ENCODE measurements at regions not wholly inside any gene's neighbourhood (a gene's known extent, or its start where the extent isn't known, plus 50 kb on each side); places are given as distances from the start of the nearest gene placed in this dataset.

GRCh38 chr5:71903808-71904207 lies 184.7 kb downstream of the CARTPT start:
- WGBS (ENCODE audit: low lambda C conversion rate) = 3% methylated on average over 2 of the region's 2 CpGs
- no TSS peak for BruUV-seq (replicated peaks)

GRCh38 chr5:71904852-71905251 lies 185.8 kb downstream of the CARTPT start:
- POLR2A ChIA-PET = no interaction called here
- H3K36me3 ChIP-seq (replicated peaks in 1 of 2; ENCODE audit: control insufficient read depth in 1 of 2, insufficient read depth in 2 of 2, low read length in 2 of 2) = no peaks in the 10 kb centered on the region
- DNase-seq (ENCODE audit: low spot score) = no peak
- H4K20me1 ChIP-seq (ENCODE audit: insufficient read depth, low read length) = no peaks in the 10 kb centered on the region
- H3K4me2 ChIP-seq (ENCODE audit: low read depth, low read length) = no peak overlapping the region
- H3K27me3 ChIP-seq (ENCODE audit: control insufficient read depth in 1 of 2, insufficient read depth in 2 of 2, low read length in 2 of 2) = no peaks in the 10 kb centered on the region
- no peak for FAIRE-seq
- no peak overlapping the region for H2AFZ ChIP-seq (ENCODE audit: low read length)
- in situ Hi-C loops (cut with HindIII; ENCODE audit: extremely low pct_ligation_motif_present, low pct_unique_long_range_greater_than_20kb) (no loop called here), intact Hi-C loops (cut with micrococcal nuclease; ENCODE audit: unreplicated experiment) (no loop called here)
- no TSS peak for BruUV-seq (replicated peaks)
- no peak overlapping the region for H3K9ac ChIP-seq (ENCODE audit: insufficient read depth, low read depth, low read length)
- H3K27ac ChIP-seq (ENCODE audit: extremely low read length, insufficient read depth, low read length) = no peak overlapping the region
- no peaks in the 10 kb centered on the region for H3K79me2 ChIP-seq (ENCODE audit: insufficient read depth, low read length)
- H3K9me3 ChIP-seq (ENCODE audit: low read length) = no peaks in the 10 kb centered on the region
- peaks cover 7% of the 10 kb centered on the region for H3K4me1 ChIP-seq (ENCODE audit: insufficient read depth, low read length)
- ATAC-seq = no peak
- 0% methylated on average over 2 of the region's 2 CpGs for WGBS (ENCODE audit: low lambda C conversion rate)
- CTCF ChIA-PET (ENCODE audit: low intra/inter-chr PET ratio, low total read pairs) = no interaction called here
- no peak overlapping the region for H3K4me3 ChIP-seq (replicated peaks in 1 of 3; ENCODE audit: insufficient read depth in 1 of 3, low read depth in 2 of 3, low read length in 3 of 3)
- TF ChIP-seq ZNF414 (CRISPR knock-in tag; IDR thresholded peaks at IDR 0.05) (no peak), PLSCR1 (CRISPR knock-in tag; IDR thresholded peaks at IDR 0.05; ENCODE audit: borderline replicate concordance) (no peak), ZIK1 (CRISPR knock-in tag; IDR thresholded peaks at IDR 0.05; ENCODE audit: borderline replicate concordance, low read depth) (no peak), ZNF232 (CRISPR knock-in tag; IDR thresholded peaks at IDR 0.05; ENCODE audit: borderline replicate concordance) (no peak), TIGD3 (CRISPR knock-in tag; IDR thresholded peaks at IDR 0.05; ENCODE audit: borderline replicate concordance) (no peak)

More at GRCh38 chr5:71903808-71904207, 184.7 kb downstream of the CARTPT start:
- intact Hi-C loops (cut with micrococcal nuclease; ENCODE audit: unreplicated experiment) = no loop called here
- Histone ChIP-seq H3K4me2 (ENCODE audit: low read depth, low read length) (no peak overlapping the region), H3K9me3 (ENCODE audit: low read length) (no peaks in the 10 kb centered on the region), H3K36me3 (replicated peaks in 1 of 2; ENCODE audit: control insufficient read depth in 1 of 2, insufficient read depth in 2 of 2, low read length in 2 of 2) (no peaks in the 10 kb centered on the region), H3K4me1 (ENCODE audit: insufficient read depth, low read length) (peaks cover 7% of the 10 kb centered on the region), H3K27me3 (ENCODE audit: control insufficient read depth in 1 of 2, insufficient read depth in 2 of 2, low read length in 2 of 2) (no peaks in the 10 kb centered on the region), H3K79me2 (ENCODE audit: insufficient read depth, low read length) (no peaks in the 10 kb centered on the region), H3K9ac (ENCODE audit: insufficient read depth, low read depth, low read length) (no peak overlapping the region), H3K4me3 (replicated peaks in 1 of 3; ENCODE audit: insufficient read depth in 1 of 3, low read depth in 2 of 3, low read length in 3 of 3) (no peak overlapping the region), H3K27ac (ENCODE audit: extremely low read length, insufficient read depth, low read length) (no peak overlapping the region), H4K20me1 (ENCODE audit: insufficient read depth, low read length) (no peaks in the 10 kb centered on the region), H2AFZ (ENCODE audit: low read length) (no peak overlapping the region)
- ATAC-seq (no peak), FAIRE-seq (no peak), DNase-seq (ENCODE audit: low spot score) (no peak)
- ChIA-PET POLR2A (no interaction called here), CTCF (ENCODE audit: low intra/inter-chr PET ratio, low total read pairs) (no interaction called here)
- TF ChIP-seq POLR2AphosphoS2 (IDR thresholded peaks at IDR 0.05; ENCODE audit: low read depth, low read length) = no peak
- TF ChIP-seq ZNF589 (CRISPR knock-in tag; conservative IDR thresholded peaks at IDR 0.05) = no peak
- no peak for TF ChIP-seq SKIL (CRISPR knock-in tag; IDR thresholded peaks at IDR 0.05; ENCODE audit: borderline replicate concordance)
- no peak for TF ChIP-seq HNRNPUL1 (IDR thresholded peaks at IDR 0.05; ENCODE audit: low read depth, low read length)
- TF ChIP-seq SP140L (CRISPR knock-in tag; IDR thresholded peaks at IDR 0.05; ENCODE audit: borderline replicate concordance) = no peak
- TF ChIP-seq FIP1L1 (IDR thresholded peaks at IDR 0.05; ENCODE audit: borderline replicate concordance, insufficient read depth, low read depth, low read length) = no peak
- no peak for TF ChIP-seq ZNF431 (CRISPR knock-in tag; IDR thresholded peaks at IDR 0.05; ENCODE audit: borderline replicate concordance, low read depth)
- TF ChIP-seq CREM (IDR thresholded peaks at IDR 0.05) = no peak
- TF ChIP-seq CREM (CRISPR knock-in tag; IDR thresholded peaks at IDR 0.05) = no peak
- in situ Hi-C loops (cut with HindIII; ENCODE audit: extremely low pct_ligation_motif_present, low pct_unique_long_range_greater_than_20kb) = no loop called here
